Mucosa of descending colon (tissue), 3 donors: ENCODE measurements at regions not wholly inside any gene's neighbourhood (a gene's known extent, or its start where the extent isn't known, plus 50 kb on each side); places are given as distances from the start of the nearest gene placed in this dataset.

Source experiments
- ATAC-seq: fragments of 200-7000 bp; cut with Tn5 transposase; one replicate; pipeline ENCODE4 v1.9.1; 2020; ENCODE audit warnings: mild to moderate bottlenecking, moderate library complexity
- DNase-seq, 3 donors: peaks; one replicate each; pipeline ENCODE4 v3.0.0-alpha.2; 2020
- H3K36me3 ChIP-seq: fragments of 200-600 bp; one replicate; pipeline ENCODE4 v1.8.0; 2021; ENCODE audit warnings: low read depth, mild to moderate bottlenecking
- H3K4me1 ChIP-seq: fragments of 200-600 bp; one replicate; pipeline ENCODE4 v1.8.0; 2021; ENCODE audit warnings: low read depth, mild to moderate bottlenecking
- H3K4me3 ChIP-seq: fragments of 200-600 bp; one replicate; pipeline ENCODE4 v1.8.0; 2021; ENCODE audit warnings: mild to moderate bottlenecking
- H3K9me3 ChIP-seq: fragments of 200-600 bp; one replicate; pipeline ENCODE4 v1.8.0; 2021; ENCODE audit warnings: mild to moderate bottlenecking
- intact Hi-C, 2 donors: fragments of 100-400 bp; cut with DNase I in 1 of 2; cut with micrococcal nuclease in 1 of 2; formaldehyde crosslinking; loops; one replicate each; pipeline versions ENCODE4 v1.11.0 to v1.11.1; 2022; cut with DNase I, micrococcal nuclease
- TF ChIP-seq, protein P1 (sequence below): fragments of 200-600 bp; IDR thresholded peaks from one replicate; pipeline ENCODE4 v1.8.0; 2022; ENCODE audit warnings: antibody characterized with exemption, mild to moderate bottlenecking
- donor health status: DM: no; HTN: no; CAD: no; lungs with moderate emphysema.
- donor health status: DM: no; HTN: no; CAD: no.
- donor health status: DM: no; HTN: yes; CAD: no.

DNA sequence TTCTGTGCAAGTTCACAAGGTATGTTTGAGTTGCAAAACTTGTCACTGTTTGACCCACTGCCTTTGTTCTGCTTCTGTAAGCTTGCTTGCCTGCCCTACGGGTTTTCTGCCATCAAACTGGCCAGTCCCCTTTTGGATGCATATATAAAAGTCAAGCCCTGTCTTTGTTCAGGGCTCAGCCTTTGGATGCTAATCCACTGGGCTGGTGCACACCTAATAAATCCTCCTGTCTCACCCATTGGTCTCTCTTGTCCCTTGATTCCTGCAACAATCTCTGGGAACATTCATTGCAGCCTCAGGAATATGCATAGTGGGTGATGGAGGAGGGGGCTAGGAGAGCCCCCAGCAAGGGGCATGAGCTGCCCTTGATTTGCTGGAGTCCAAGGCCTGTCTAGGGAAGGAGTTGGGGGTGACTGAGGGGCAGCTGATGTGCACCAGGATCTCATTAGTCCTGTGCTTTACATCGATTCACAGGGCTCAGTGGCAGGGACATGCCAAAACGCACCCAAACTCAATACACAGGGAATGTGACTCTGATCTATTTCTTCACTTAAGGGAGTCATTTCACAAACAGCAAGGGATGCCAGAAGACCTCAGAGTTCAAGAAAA lies 225.4 kb upstream of the NLRP1 start:
- intact Hi-C loops = no loop called here
- H3K9me3 ChIP-seq = peaks cover 29% of the 10 kb centered on the region
- H3K4me3 ChIP-seq = no peak overlapping the region
- DNase-seq = no peak
- TF ChIP-seq, protein P1, sequence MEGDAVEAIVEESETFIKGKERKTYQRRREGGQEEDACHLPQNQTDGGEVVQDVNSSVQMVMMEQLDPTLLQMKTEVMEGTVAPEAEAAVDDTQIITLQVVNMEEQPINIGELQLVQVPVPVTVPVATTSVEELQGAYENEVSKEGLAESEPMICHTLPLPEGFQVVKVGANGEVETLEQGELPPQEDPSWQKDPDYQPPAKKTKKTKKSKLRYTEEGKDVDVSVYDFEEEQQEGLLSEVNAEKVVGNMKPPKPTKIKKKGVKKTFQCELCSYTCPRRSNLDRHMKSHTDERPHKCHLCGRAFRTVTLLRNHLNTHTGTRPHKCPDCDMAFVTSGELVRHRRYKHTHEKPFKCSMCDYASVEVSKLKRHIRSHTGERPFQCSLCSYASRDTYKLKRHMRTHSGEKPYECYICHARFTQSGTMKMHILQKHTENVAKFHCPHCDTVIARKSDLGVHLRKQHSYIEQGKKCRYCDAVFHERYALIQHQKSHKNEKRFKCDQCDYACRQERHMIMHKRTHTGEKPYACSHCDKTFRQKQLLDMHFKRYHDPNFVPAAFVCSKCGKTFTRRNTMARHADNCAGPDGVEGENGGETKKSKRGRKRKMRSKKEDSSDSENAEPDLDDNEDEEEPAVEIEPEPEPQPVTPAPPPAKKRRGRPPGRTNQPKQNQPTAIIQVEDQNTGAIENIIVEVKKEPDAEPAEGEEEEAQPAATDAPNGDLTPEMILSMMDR = no peak
- no peak for ATAC-seq
- no peaks in the 10 kb centered on the region for H3K4me1 ChIP-seq
- H3K36me3 ChIP-seq = no peaks in the 10 kb centered on the region

DNA sequence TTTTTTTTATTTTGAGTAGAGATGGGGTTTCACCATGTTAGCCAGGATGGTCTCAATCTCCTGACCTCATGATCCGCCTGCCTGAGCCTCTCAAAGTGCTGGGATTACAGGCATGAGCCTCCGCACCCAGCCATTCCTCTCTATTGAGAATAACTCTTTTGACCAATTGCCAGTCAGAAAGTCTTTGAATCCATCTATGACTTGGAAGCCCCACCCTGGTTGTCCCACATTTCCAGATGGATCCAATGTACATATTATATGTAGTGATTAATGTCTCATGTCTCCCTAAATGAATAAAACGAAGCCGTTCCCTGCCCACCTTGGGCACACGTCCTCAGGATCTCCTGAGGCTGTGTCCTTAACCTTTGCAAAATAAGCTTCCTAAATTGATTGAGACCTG lies 228.3 kb upstream of the NLRP1 start:
- TF ChIP-seq, protein P1 = no peak
- no peak overlapping the region for H3K4me3 ChIP-seq
- H3K4me1 ChIP-seq = no peaks in the 10 kb centered on the region
- ATAC-seq (no peak), DNase-seq (no peak)
- peaks cover 29% of the 10 kb centered on the region for H3K9me3 ChIP-seq
- intact Hi-C loops = no loop called here
- no peaks in the 10 kb centered on the region for H3K36me3 ChIP-seq

DNA sequence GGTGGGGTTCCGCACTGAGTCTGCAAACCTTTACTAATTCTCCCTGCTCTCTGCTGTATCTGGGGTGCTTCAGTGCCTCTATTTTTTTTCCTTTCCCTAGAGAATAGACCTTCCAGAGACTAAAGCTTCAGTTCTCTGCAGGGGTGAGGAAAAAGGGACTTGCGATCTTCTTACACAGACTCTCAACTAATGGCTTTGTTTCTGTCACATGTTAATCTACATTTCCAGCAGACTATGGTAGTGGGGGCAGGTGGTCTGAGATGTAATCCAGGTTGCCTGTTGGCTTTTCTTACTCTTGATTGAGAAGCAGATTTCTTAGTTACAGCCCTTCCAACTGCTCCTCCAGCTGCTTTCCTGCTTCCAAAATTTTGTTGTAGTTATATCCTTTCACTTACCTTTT lies 229.0 kb upstream of the NLRP1 start:
- TF ChIP-seq, protein P1 = no peak
- Histone ChIP-seq H3K4me1 (no peaks in the 10 kb centered on the region), H3K36me3 (no peaks in the 10 kb centered on the region), H3K9me3 (peaks cover 28% of the 10 kb centered on the region), H3K4me3 (no peak overlapping the region)
- no peak for DNase-seq
- intact Hi-C loops = no loop called here
- ATAC-seq = no peak

DNA sequence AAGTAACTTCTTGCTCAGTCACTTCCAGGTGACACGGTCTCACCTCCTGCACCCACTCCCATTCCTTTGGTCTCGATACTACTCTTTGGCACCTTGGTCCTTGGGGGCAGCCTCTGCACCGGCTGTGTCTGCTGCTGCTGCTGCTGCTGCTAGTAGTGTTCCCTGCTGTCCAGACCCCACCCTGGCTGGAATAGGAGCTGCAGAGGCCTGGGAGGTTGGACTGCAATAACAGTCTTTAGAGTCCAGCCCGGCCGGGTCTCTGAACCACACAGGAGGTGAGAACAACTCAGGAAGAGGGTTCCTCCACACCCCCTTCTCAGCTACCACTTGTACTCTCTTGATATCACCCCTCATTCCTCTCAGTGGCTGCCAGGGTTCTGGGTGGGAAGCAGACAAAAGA lies 231.1 kb upstream of the NLRP1 start:
- Histone ChIP-seq H3K9me3 (peaks cover 7% of the 10 kb centered on the region), H3K4me3 (no peak overlapping the region), H3K4me1 (no peaks in the 10 kb centered on the region), H3K36me3 (no peaks in the 10 kb centered on the region)
- ATAC-seq (no peak), DNase-seq (no peak)
- intact Hi-C loops = no loop called here
- TF ChIP-seq, protein P1 = no peak

DNA sequence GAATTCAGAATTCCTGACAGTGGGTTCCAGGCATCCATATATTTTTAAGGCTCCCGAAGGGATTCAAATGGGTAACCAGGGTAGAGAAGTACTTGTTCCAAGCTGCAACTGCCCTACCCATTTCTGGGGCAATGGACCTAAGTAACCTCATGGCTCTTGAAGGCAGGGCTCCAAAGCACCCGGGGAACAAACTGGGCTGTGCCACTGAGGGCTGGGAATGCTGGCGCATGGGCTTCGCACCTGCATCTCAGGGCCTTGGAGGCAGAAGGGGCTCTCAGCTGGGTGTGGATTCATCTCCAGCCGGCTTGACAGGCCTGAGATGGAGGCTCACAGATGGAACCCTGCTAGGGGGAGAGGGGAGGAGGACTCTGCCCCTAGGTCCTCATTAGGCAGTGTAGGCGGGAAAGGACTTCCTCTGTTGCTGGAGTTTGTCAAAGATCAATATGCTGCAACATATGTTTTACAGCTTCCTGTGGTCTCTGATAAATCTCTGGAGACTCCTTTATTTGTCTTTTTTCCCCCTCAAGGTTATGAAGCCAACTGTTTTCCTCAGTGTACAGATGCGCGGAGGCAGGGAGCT lies 232.3 kb upstream of the NLRP1 start:
- Histone ChIP-seq H3K4me3 (no peak overlapping the region), H3K4me1 (no peaks in the 10 kb centered on the region), H3K9me3 (no peaks in the 10 kb centered on the region), H3K36me3 (no peaks in the 10 kb centered on the region)
- ATAC-seq (no peak), DNase-seq (no peak)
- TF ChIP-seq, protein P1 = no peak
- intact Hi-C loops = no loop called here
